ENCODE measurements at regions not wholly inside any gene's neighbourhood (a gene's known extent, or its start where the extent isn't known, plus 50 kb on each side); places are given as distances from the start of the nearest gene placed in this dataset.

- H3K27ac ChIP-seq (replicated peaks) = no peak overlapping the region
- H3K27me3 ChIP-seq (ENCODE audit: insufficient read depth, poor library complexity, severe bottlenecking) = no peaks in the 10 kb centered on the region
- no peak overlapping the region for H3K4me3 ChIP-seq (replicated peaks; ENCODE audit: insufficient read depth, low read length)
- DNase-seq (ENCODE audit: low read depth in 1 of 2, low spot score in 1 of 2) = no peak
- TF ChIP-seq SPI1 (IDR thresholded peaks at IDR 0.05; ENCODE audit: borderline replicate concordance, low read depth) (no peak), REST (IDR thresholded peaks at IDR 0.05; ENCODE audit: insufficient replicate concordance, low read depth) (no peak), GABPA (IDR thresholded peaks at IDR 0.05; ENCODE audit: low read depth) (no peak), POLR2AphosphoS5 (IDR thresholded peaks at IDR 0.05; ENCODE audit: low read depth) (no peak)
- TF ChIP-seq, protein P1, sequence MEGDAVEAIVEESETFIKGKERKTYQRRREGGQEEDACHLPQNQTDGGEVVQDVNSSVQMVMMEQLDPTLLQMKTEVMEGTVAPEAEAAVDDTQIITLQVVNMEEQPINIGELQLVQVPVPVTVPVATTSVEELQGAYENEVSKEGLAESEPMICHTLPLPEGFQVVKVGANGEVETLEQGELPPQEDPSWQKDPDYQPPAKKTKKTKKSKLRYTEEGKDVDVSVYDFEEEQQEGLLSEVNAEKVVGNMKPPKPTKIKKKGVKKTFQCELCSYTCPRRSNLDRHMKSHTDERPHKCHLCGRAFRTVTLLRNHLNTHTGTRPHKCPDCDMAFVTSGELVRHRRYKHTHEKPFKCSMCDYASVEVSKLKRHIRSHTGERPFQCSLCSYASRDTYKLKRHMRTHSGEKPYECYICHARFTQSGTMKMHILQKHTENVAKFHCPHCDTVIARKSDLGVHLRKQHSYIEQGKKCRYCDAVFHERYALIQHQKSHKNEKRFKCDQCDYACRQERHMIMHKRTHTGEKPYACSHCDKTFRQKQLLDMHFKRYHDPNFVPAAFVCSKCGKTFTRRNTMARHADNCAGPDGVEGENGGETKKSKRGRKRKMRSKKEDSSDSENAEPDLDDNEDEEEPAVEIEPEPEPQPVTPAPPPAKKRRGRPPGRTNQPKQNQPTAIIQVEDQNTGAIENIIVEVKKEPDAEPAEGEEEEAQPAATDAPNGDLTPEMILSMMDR (IDR thresholded peaks at IDR 0.05; ENCODE audit: insufficient read depth, low read length) = no peak
These were observed 129.3 kb upstream of the SLC24A3 start for GRCh38 chr20:19083136-19083621.

DNA sequence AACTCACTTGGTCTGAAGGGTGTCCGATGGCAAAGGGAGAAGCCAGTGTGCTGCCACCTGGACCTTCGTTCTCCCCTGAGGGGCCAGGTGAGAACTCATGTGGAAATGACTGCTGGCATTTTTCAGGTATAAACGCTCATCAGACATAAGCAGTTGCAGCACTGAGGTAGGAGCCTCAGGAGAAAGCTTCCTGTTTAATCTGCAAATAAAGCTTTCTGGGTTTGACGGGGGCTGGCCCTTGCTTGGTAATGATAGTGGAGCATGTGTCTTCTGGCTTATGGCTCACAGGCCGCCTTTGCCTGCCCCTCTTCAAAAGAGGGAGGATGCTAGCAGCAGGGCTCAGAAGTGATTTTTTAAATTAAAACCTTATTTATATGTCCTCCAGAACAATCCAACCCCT is 122.1 kb upstream of the SLC24A3 start:
- H3K27ac ChIP-seq (replicated peaks) = no peak overlapping the region
- no peak overlapping the region for H3K4me3 ChIP-seq (replicated peaks; ENCODE audit: insufficient read depth, low read length)
- no peak for DNase-seq (ENCODE audit: low read depth in 1 of 2, low spot score in 1 of 2)
- no peaks in the 10 kb centered on the region for H3K27me3 ChIP-seq (ENCODE audit: insufficient read depth, poor library complexity, severe bottlenecking)
- TF ChIP-seq, protein P1 (IDR thresholded peaks at IDR 0.05; ENCODE audit: insufficient read depth, low read length) = no peak
- TF ChIP-seq POLR2AphosphoS5 (IDR thresholded peaks at IDR 0.05; ENCODE audit: low read depth) = no peak
- TF ChIP-seq REST (IDR thresholded peaks at IDR 0.05; ENCODE audit: insufficient replicate concordance, low read depth) = no peak
- TF ChIP-seq GABPA (IDR thresholded peaks at IDR 0.05; ENCODE audit: low read depth) = no peak
- no peak for TF ChIP-seq SPI1 (IDR thresholded peaks at IDR 0.05; ENCODE audit: borderline replicate concordance, low read depth)

GRCh38 chr20:19094959-19095541 is 117.4 kb upstream of the SLC24A3 start:
- Histone ChIP-seq H3K4me3 (replicated peaks; ENCODE audit: insufficient read depth, low read length) (no peak overlapping the region), H3K27ac (replicated peaks) (no peak overlapping the region), H3K27me3 (ENCODE audit: insufficient read depth, poor library complexity, severe bottlenecking) (no peaks in the 10 kb centered on the region)
- DNase-seq (ENCODE audit: low read depth in 1 of 2, low spot score in 1 of 2) = no peak
- no peak for TF ChIP-seq SPI1 (IDR thresholded peaks at IDR 0.05; ENCODE audit: borderline replicate concordance, low read depth)
- no peak for TF ChIP-seq REST (IDR thresholded peaks at IDR 0.05; ENCODE audit: insufficient replicate concordance, low read depth)
- TF ChIP-seq, protein P1 (IDR thresholded peaks at IDR 0.05; ENCODE audit: insufficient read depth, low read length) = no peak
- no peak for TF ChIP-seq POLR2AphosphoS5 (IDR thresholded peaks at IDR 0.05; ENCODE audit: low read depth)
- TF ChIP-seq GABPA (IDR thresholded peaks at IDR 0.05; ENCODE audit: low read depth) = no peak

All from HL-60 (cell line).